HepG2 (cell line): ENCODE measurements at regions not wholly inside any gene's neighbourhood (a gene's known extent, or its start where the extent isn't known, plus 50 kb on each side); places are given as distances from the start of the nearest gene placed in this dataset.

Experiments used
- ATAC-seq: fragments of 200-7000 bp; cut with Tn5 transposase; 3 replicates; pipeline ENCODE4 v1.9.1; 2020; ENCODE audit warnings: mild to moderate bottlenecking, moderate library complexity
- BruUV-seq: library from RNA; stranded (reverse); fragments of 400-500 nt; replicated peaks from 2 replicates; lab custom pipeline; 2021; lab: Mats Ljungman, UMichigan
- CTCF ChIA-PET: fragments of 300-600 bp; formaldehyde crosslinking; extraction: SDS; loops from one replicate; lab custom pipeline; 2021; ENCODE audit warnings: low total read pairs, inconsistent platforms, low intra/inter-chr PET ratio; lab: Yijun Ruan, JAX
- POLR2A ChIA-PET: fragments of 350-600 bp; sonication (Branson Sonifier 250); formaldehyde crosslinking; loops from one replicate; lab custom pipeline; 2020; ENCODE audit warnings: antibody characterized with exemption, inconsistent platforms; lab: Yijun Ruan, JAX
- DNase-seq: peaks from one replicate; pipeline ENCODE4 v3.0.0-alpha.2; 2015; ENCODE audit warnings: low spot score
- FAIRE-seq: peaks from 3 replicates; lab custom pipeline; 2011; peaks lifted over from hg19 to GRCh38; lab: Jason Lieb, UNC
- H2AFZ ChIP-seq: one replicate; pipeline ENCODE4 v1.6.1; 2011; ENCODE audit warnings: low read length, inconsistent platforms
- H3K27ac ChIP-seq: fragments of 300-600 bp; 3 replicates; pipeline ENCODE4 v1.8.0; 2011; ENCODE audit warnings: mixed run types, mild to moderate bottlenecking, mixed read lengths, low read length, inconsistent platforms; ENCODE audit not compliant: insufficient read depth; ENCODE audit errors: extremely low read length
- H3K27me3 ChIP-seq, 2 experiments: fragments of 200-600 bp in 1 of 2; 2 replicates in 1 of 2; 3 replicates in 1 of 2; pipeline versions ENCODE4 v1.6.0 to v1.8.0; 2011; ENCODE audit warnings: low read length in 2 of 2, mild to moderate bottlenecking in 2 of 2, moderate library complexity in 2 of 2, inconsistent platforms in 1 of 2; ENCODE audit not compliant: insufficient read depth in 2 of 2, control insufficient read depth in 1 of 2
- H3K36me3 ChIP-seq, 2 experiments: fragments of 200-600 bp in 1 of 2; replicated peaks in 1 of 2; 2 replicates in 1 of 2; 3 replicates in 1 of 2; pipeline versions ENCODE4 v1.5.1 to v1.8.0; 2011; ENCODE audit warnings: low read length in 2 of 2, inconsistent platforms in 1 of 2; ENCODE audit not compliant: insufficient read depth in 2 of 2, control insufficient read depth in 1 of 2
- H3K4me1 ChIP-seq: 2 replicates; pipeline ENCODE4 v1.5.1; 2012; ENCODE audit warnings: low read length, inconsistent platforms; ENCODE audit not compliant: insufficient read depth
- H3K4me2 ChIP-seq: 2 replicates; pipeline ENCODE4 v1.6.0; 2011; ENCODE audit warnings: low read depth, low read length, inconsistent platforms
- H3K4me3 ChIP-seq, 3 experiments: fragments of 200-600 bp in 1 of 3; sonication (generic), shearing (Covaris generic) in 1 of 3; replicated peaks in 1 of 3; 2 replicates each; pipeline ENCODE4 v1.5.1; 2011 to 2016; ENCODE audit warnings: low read length in 3 of 3, inconsistent platforms in 2 of 3, low read depth in 2 of 3, mild to moderate bottlenecking in 2 of 3, control low read depth in 1 of 3, mixed read lengths in 1 of 3; ENCODE audit not compliant: insufficient read depth in 1 of 3
- H3K79me2 ChIP-seq: one replicate; pipeline ENCODE4 v1.6.1; 2011; ENCODE audit warnings: low read length, inconsistent platforms; ENCODE audit not compliant: insufficient read depth
- H3K9ac ChIP-seq: 2 replicates; pipeline ENCODE4 v1.6.0; 2011; ENCODE audit warnings: mild to moderate bottlenecking, low read depth, low read length, inconsistent platforms; ENCODE audit not compliant: insufficient read depth
- H3K9me3 ChIP-seq: 2 replicates; pipeline ENCODE4 v1.5.1; 2012; ENCODE audit warnings: mild to moderate bottlenecking, low read length
- H4K20me1 ChIP-seq: 2 replicates; pipeline ENCODE4 v1.6.0; 2011; ENCODE audit warnings: inconsistent platforms, mild to moderate bottlenecking, low read length, moderate library complexity; ENCODE audit not compliant: insufficient read depth
- CREB1 ChIP-seq, 2 experiments: fragments of 450-650 bp in 1 of 2; IDR thresholded peaks; 2 replicates each; pipeline ENCODE4 v1.6.1; 2016 to 2017; ENCODE audit warnings: control low read depth in 1 of 2, mild to moderate bottlenecking in 1 of 2, missing compliant biosample characterization in 1 of 2, missing genetic modification characterization in 1 of 2
- ZNF512B ChIP-seq: sonication (generic); formaldehyde crosslinking; IDR thresholded peaks from 2 replicates; pipeline ENCODE4 v1.5.1; 2020; ENCODE audit warnings: missing genetic modification reagents, mild to moderate bottlenecking, borderline replicate concordance
- ZNF616 ChIP-seq: sonication (generic); formaldehyde crosslinking; IDR thresholded peaks from 2 replicates; pipeline ENCODE4 v1.5.0; 2020; ENCODE audit warnings: low read depth, mild to moderate bottlenecking, missing genetic modification reagents
- WGBS: methylation state at CpG from one replicate; pipeline ENCODE4 v1.1.6; 2017; ENCODE audit warnings: low lambda C conversion rate; 5-methylcytosine and 5-hydroxymethylcytosine counted together
- in situ Hi-C: cut with HindIII; loops from 2 replicates; pipeline ENCODE4 v1.10.0; 2017; ENCODE audit warnings: low pct_unique_long_range_greater_than_20kb; ENCODE audit not compliant: extremely low pct_ligation_motif_present
- intact Hi-C: fragments of 100-400 bp; cut with micrococcal nuclease; formaldehyde crosslinking; loops from one replicate; pipeline ENCODE4 v1.10.0; 2022; ENCODE audit not compliant: unreplicated experiment

- CTCF ChIA-PET = interaction anchor here (0.6 kb wide), 1 partner anchor 17 kb away, joined by 3 read pairs; no protein-coding TSS in a partner anchor
These were observed 226.5 kb downstream of the ANKRD60 start for GRCh38 chr20:58001946-58002345.

More at GRCh38 chr20:58001946-58002345, 226.5 kb downstream of the ANKRD60 start:
- Histone ChIP-seq H3K9ac (no peak overlapping the region), H3K27me3 (peaks cover 5 to 36% of the 10 kb centered on the region in 2 experiments; a peak in 4 of 5 replicates), H2AFZ (no peak overlapping the region), H3K79me2 (no peaks in the 10 kb centered on the region), H3K27ac (no peak overlapping the region), H3K4me3 (no peak overlapping the region), H3K4me1 (no peaks in the 10 kb centered on the region), H4K20me1 (no peaks in the 10 kb centered on the region), H3K4me2 (no peak overlapping the region), H3K36me3 (no peaks in the 10 kb centered on the region), H3K9me3 (no peaks in the 10 kb centered on the region)
- no peak for FAIRE-seq
- POLR2A ChIA-PET = no interaction called here
- in situ Hi-C loops (no loop called here), intact Hi-C loops (no loop called here)
- no TSS peak for BruUV-seq
- no peak for ATAC-seq
- no peak for TF ChIP-seq ZNF616 (CRISPR knock-in tag)
- peak; percentile 29; the same call in 1 of the 2 replicates for TF ChIP-seq CREB1 (IDR thresholded peaks at IDR 0.05)
- TF ChIP-seq CREB1 (CRISPR knock-in tag; IDR thresholded peaks at IDR 0.05) = no peak
- TF ChIP-seq ZNF512B (CRISPR knock-in tag) = no peak
- no peak for DNase-seq
- 0% methylated on average over 3 of the region's 3 CpGs for WGBS
